Esophagus muscularis mucosa (tissue), 4 donors: ENCODE measurements at regions not wholly inside any gene's neighbourhood (a gene's known extent, or its start where the extent isn't known, plus 50 kb on each side); places are given as distances from the start of the nearest gene placed in this dataset.

Source experiments
- DNase-seq: peaks from one replicate; pipeline ENCODE4 v3.0.0-alpha.2; 2017; ENCODE audit errors: extremely low spot score
- H3K27ac ChIP-seq, 4 donors: fragments of 200-600 bp; sonication (generic); replicated peaks in 1 of 4; 1 replicate in 3 of 4; 2 replicates in 1 of 4; pipeline ENCODE4 v1.5.1; 2016 to 2019; ENCODE audit warnings: mild to moderate bottlenecking in 1 of 4
- H3K27me3 ChIP-seq, 4 donors: fragments of 200-600 bp; sonication (generic); one replicate each; pipeline versions ENCODE4 v1.5.1 to v1.6.0; 2016 to 2019
- H3K36me3 ChIP-seq, 4 donors: fragments of 200-600 bp; sonication (generic); one replicate each; pipeline ENCODE4 v1.5.1; 2016 to 2019
- H3K4me1 ChIP-seq, 4 donors: fragments of 200-600 bp; sonication (generic); one replicate each; pipeline ENCODE4 v1.5.1; 2016 to 2019
- H3K4me3 ChIP-seq, 4 donors: fragments of 200-600 bp; sonication (generic); 1 replicate in 2 of 4; 2 replicates in 2 of 4; pipeline ENCODE4 v1.5.1; 2016 to 2019; ENCODE audit warnings: mild to moderate bottlenecking in 4 of 4, moderate library complexity in 1 of 4
- H3K9me3 ChIP-seq, 4 donors: fragments of 200-600 bp; sonication (generic); 1 replicate in 3 of 4; 2 replicates in 1 of 4; pipeline ENCODE4 v1.5.1; 2016 to 2019
- CTCF ChIP-seq, 3 experiments: fragments of 200-600 bp in 2 of 3; fragments of 450-650 bp in 1 of 3; sonication (generic) in 2 of 3; IDR thresholded peaks; one replicate each; pipeline ENCODE4 v1.5.1; 2017 to 2019; ENCODE audit warnings: antibody characterized with exemption in 3 of 3, mild to moderate bottlenecking in 2 of 3, moderate library complexity in 1 of 3
- EP300 ChIP-seq: sonication (generic); formaldehyde crosslinking; IDR thresholded peaks from one replicate; pipeline ENCODE4 v1.6.1; 2017; ENCODE audit warnings: antibody characterized with exemption
- POLR2A ChIP-seq: fragments of 450-650 bp; IDR thresholded peaks from one replicate; pipeline ENCODE4 v1.6.1; 2017; ENCODE audit warnings: antibody characterized with exemption, moderate library complexity, mild to moderate bottlenecking, low read depth
- POLR2AphosphoS5 ChIP-seq, 2 donors: sonication (generic); formaldehyde crosslinking; IDR thresholded peaks; one replicate each; pipeline ENCODE4 v1.6.1; 2017; ENCODE audit warnings: antibody characterized with exemption in 2 of 2
- WGBS: methylation state at CpG from one replicate; pipeline ENCODE4 v1.1.5; 2018; 5-methylcytosine and 5-hydroxymethylcytosine counted together
- intact Hi-C: fragments of 100-400 bp; cut with DNase I; formaldehyde crosslinking; loops from one replicate; pipeline ENCODE4 v1.15.1; 2023

GRCh38 chr10:130787821-130788220 lies 523.7 kb downstream of the TCERG1L start:
- TF ChIP-seq EP300 (no peak), CTCF (IDR thresholded peaks at IDR 0.05) (no peak), POLR2AphosphoS5 (IDR thresholded peaks at IDR 0.05) (no peak), POLR2A (no peak)
- peaks cover 0 to 69% (median 0%) of the 10 kb centered on the region in 4 donors for H3K27me3 ChIP-seq
- intact Hi-C loops, result no loop called here
- no peak overlapping the region for H3K27ac ChIP-seq
- no peaks in the 10 kb centered on the region for H3K36me3 ChIP-seq
- 31% methylated on average over 2 of the region's 4 CpGs for WGBS
- H3K4me1 ChIP-seq, result no peaks in the 10 kb centered on the region
- no peak for DNase-seq
- H3K4me3 ChIP-seq, result no peak overlapping the region
- no peaks in the 10 kb centered on the region for H3K9me3 ChIP-seq

GRCh38 chr10:130790339-130790738 lies 521.2 kb downstream of the TCERG1L start:
- intact Hi-C loops, result no loop called here
- Histone ChIP-seq H3K27ac (no peak overlapping the region), H3K4me3 (no peak overlapping the region), H3K4me1 (no peaks in the 10 kb centered on the region), H3K36me3 (no peaks in the 10 kb centered on the region), H3K9me3 (no peaks in the 10 kb centered on the region), H3K27me3 (peaks cover 0 to 66% (median 0%) of the 10 kb centered on the region in 4 donors)
- DNase-seq, result no peak
- 64% methylated on average over 1 of the region's 2 CpGs for WGBS
- TF ChIP-seq POLR2A, result no peak
- no peak for TF ChIP-seq EP300
- TF ChIP-seq POLR2AphosphoS5 (IDR thresholded peaks at IDR 0.05), result no peak
- TF ChIP-seq CTCF (IDR thresholded peaks at IDR 0.05), result no peak

- TF ChIP-seq EP300 (no peak), POLR2A (no peak), POLR2AphosphoS5 (IDR thresholded peaks at IDR 0.05) (no peak), CTCF (IDR thresholded peaks at IDR 0.05) (no peak)
- DNase-seq, result no peak
- Histone ChIP-seq H3K4me1 (no peaks in the 10 kb centered on the region), H3K36me3 (no peaks in the 10 kb centered on the region), H3K4me3 (no peak overlapping the region), H3K27ac (no peak overlapping the region), H3K27me3 (peaks cover 0 to 53% (median 0%) of the 10 kb centered on the region in 4 donors), H3K9me3 (no peaks in the 10 kb centered on the region)
- intact Hi-C loops, result no loop called here
- 77% methylated on average over 9 of the region's 15 CpGs for WGBS
Measured at GRCh38 chr10:130792096-130792845, 519.2 kb downstream of the TCERG1L start.

- Histone ChIP-seq H3K27ac (no peak overlapping the region), H3K27me3 (peaks cover 0 to 38% (median 0%) of the 10 kb centered on the region in 4 donors), H3K4me1 (no peaks in the 10 kb centered on the region), H3K36me3 (no peaks in the 10 kb centered on the region), H3K9me3 (no peaks in the 10 kb centered on the region), H3K4me3 (no peak overlapping the region)
- TF ChIP-seq CTCF (IDR thresholded peaks at IDR 0.05) (no peak), POLR2A (no peak), POLR2AphosphoS5 (IDR thresholded peaks at IDR 0.05) (no peak), EP300 (no peak)
- DNase-seq, result no peak
- intact Hi-C loops, result no loop called here
- 28% methylated on average over 4 of the region's 11 CpGs for WGBS
Measured at GRCh38 chr10:130795819-130796218, 515.7 kb downstream of the TCERG1L start.
